HG02973 (cell line): ENCODE measurements at regions not wholly inside any gene's neighbourhood (a gene's known extent, or its start where the extent isn't known, plus 50 kb on each side); places are given as distances from the start of the nearest gene placed in this dataset.

ENCODE experiments used
- ATAC-seq: cut with Tn5 transposase; IDR thresholded peaks from one replicate; pipeline ENCODE4 v1.9.1; 2021; ENCODE audit warnings: moderate library complexity; ENCODE audit not compliant: unreplicated experiment

DNA sequence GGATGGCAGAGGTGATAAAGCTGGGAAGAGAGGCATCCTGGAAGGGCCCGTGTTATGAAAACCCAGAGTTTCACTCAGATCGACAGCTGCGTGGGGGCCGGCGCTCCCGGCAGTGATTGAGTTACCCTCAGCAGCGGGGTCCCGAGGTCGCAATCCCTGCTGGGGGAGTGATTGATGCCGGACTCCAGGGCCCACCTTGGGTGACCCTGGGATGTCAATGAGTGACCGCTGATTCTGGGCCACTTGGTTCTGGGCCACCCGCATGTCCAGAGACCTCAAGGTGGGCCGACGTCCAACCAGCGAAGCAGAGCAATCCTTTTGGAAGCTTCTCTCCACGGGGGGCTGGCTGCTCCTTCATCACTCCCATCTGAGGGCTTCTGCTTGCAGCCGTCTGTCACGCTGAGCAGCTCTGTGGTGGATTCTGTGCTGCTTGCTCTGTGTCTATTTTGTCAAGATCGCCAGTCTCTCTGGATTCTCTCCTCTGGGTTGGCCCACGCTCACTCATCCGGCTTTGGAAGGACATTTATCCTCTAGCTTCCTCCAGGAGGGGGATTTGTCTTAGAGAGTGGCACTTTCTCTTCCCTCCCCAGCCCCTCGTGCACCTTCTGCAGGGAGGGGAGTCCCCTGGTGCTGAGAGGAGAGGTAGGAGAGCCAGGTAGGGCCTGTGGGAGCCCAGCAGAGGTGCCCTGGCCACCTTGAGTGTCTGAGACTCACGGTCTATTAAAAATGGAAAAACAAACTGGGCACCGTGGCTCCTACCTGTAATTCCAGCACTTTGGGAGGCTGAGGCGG, 110.9 kb upstream of the C1orf174 start:
- no peak for ATAC-seq

DNA sequence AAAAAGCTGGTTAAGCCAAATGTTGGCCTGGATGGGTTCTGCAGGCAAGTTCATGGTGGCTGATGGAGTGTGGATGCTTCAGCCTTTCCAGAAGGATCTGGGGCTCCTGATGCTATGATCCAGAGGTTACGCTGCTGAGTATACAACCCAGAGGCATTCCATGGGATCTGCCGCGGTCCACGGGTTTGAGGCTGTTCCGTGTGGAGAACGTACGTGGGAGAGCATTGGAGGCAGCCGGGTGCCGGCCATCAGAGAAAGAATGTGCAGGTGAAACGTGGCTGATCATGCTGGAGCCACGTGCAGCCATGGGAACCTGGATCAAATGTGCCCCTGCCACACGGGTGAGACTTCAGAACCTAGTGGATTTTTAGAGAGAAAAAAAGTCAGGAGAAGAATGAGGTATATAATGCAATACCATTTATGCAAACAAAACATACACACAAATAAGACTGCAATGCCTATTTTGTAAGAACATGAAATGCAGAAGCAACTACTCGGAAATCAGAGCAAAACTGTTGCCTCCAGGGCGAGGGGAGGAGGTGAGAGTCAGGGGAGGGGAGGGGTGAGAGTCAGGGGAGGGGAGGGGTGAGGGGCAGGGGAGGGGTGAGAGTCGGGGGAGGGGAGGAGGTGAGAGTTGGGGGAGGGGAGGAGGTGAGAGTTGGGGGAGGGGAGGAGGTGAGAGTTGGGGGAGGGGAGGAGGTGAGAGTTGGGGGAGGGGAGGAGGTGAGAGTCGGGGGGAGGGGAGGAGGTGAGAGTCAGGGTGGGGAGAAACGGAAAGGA, 116.5 kb upstream of the C1orf174 start:
- no peak for ATAC-seq

DNA sequence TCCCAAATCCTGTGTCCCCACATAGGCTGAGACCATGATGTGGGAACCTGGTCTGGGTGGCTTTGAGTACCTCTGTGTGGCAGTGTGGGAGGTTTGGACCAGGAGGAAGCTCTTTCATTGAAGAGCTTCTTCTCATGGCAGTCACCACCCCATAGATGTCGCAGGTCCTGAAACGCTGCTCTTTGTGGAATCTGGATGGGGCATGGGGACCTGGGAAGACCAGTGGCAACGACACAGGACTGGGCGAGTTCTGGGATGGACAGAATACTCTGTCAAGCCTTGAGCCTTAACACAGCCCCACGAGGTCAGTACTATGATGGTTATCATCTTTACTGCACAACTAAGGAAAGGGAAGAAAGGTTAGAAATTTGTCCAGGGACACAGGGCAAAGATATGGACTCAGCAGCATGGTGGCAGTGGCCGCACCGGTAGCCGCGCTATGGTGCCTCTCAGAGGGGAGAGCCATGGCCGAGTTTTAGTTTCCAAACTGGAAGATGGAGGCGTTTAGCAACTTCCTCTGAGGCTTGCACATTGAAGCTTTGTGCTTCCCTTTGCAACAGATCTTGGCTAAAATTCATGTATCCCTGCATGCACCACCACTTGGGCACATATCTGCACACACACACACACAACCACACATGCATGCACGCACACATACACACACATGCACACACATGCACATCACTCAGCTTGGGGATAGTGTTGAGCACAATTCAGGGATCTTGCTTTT, 117.7 kb upstream of the C1orf174 start:
- no peak for ATAC-seq

DNA sequence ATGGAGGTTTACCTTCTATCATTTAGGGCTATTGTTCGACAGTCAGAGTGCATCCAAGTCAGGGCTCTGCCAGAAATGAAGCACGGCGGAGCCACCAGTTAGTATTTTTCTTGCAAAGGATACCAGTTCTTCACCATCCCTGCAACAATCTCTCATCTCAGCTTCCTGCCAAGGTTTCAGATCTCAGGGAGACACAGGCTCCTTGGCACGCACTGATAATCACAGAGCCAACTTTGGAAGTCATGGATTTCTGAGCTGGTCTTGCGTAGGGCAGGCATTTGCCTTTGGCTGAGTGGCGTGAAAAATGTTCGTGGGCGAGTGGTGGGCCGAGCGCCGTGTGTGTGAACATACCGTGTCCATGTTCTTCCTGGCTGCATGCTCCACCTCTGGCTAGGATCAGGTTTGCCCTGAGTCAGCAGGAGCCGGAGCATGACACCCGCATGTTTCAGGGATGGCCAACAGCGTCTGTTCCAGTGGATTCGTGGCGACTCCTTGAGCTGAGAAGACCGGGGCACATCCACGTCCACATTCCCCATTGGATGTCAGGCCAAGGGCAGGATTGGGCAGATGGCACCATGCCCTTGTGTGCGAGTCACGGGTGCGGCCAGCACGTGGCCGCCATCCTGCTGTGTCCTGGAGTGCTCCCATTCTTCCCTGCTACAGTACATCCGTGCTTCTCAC, 118.5 kb upstream of the C1orf174 start:
- ATAC-seq, result no peak

DNA sequence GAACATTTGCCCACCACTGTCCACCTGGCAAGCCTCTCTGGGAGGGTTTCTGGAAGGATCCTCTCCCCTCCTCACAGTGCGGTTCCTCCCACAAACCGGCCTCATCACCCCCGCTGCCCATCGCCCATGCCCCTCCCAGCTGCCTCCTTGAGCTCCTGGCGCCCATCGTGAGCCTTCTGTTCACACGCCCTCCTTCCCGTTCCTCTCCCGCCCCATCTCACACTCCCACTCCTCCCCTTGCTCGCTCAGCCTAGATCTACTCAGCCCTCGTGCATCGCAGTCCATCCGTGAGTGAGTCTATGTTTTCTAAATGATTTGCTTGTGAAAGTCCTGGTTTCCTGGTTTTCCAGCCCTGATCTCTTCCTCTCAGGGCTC, 119.1 kb upstream of the C1orf174 start:
- no peak for ATAC-seq

DNA sequence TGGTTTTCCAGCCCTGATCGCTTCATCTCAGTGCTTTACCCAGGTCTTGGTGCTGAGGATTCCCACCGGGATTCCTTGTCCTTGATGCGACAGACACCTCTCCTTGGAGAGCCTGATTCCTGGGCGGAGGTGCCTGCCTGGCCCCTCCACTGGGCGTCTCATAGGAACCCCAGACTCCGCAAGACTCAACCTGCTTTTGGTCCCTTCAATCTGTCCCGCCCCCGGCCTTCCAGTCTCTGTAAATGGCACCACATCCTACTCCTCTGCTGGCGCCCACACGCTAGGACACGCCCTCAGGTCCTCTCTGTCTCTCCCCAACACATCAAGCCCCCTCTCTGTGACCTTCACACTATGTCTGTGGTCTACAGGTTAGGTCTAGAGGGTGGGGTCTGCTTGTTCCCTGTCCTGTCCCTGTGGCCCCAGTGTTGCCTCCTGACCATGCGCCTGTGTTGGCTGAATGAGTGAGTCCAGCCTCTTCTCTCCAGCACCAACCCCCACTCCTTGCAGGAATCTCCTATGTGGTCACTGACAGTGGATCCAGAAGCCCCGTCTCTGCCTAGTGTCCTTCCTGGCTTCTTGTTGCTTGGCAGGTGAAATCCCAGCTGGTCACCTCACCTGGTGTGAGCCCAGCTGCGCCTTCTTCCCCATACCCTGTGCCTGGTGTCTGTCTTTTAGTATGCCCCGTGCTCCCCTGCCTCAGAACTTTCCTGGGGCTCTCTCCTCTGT, 119.7 kb upstream of the C1orf174 start:
- ATAC-seq, result no peak

DNA sequence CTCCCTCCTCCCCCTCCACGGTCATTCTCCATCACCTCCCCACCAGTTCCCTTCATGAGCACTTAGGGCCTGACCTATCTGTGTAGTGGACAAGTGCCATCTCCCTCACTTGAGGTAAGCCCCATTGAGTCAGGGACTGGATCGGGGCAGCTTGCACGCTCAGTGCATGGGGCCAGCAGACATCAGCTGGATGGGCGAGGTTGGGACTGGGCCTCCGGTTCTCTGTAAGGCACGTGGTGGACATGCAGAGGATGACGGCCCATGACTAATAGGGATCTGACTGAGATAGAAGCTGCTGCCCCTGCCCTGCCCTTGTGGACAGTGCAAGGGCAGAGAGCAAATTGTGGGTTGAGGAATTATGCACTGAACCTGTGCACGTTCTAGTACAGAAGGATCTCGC, 120.4 kb upstream of the C1orf174 start:
- no peak for ATAC-seq

DNA sequence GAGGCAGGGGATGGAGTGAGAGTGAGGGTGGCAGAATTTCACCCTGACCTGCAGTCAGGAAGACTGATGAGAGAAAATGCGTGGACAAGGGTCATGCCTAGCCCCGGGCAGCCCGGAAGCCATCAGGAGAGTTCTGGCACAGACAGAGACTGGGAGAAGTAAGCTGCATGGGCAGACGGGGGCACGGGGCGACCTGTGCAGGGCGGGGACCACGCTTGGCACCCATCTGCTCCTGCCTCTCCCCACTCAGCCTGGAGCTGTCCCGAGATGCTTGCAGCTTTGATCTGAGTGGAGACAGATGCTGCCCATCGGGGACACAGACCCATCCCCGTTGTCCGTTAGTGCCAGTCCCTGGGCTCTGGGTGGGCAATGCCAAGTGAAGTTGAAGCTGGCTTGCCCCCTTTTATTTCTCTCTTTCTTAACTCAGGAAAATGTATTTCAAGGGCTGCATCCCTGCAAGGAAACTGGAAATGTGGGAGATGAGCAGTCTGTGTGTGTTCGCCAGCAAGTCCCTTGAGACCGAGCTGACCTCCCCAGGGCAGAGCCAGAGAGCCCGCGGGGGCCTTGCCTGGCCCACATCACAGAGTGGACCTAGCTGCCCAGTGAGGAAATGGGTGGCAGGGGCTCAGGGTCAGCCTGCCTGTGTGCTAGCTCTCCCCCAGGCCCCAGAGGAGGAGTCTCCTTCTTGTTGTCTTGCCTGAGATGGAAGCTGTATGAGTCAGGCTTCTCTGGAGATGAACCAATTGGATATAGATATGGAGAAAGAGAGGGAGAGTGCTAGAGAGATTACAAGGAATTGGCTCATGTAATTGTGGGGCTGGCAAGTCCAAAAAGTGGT, 121.3 kb upstream of the C1orf174 start:
- no peak for ATAC-seq

DNA sequence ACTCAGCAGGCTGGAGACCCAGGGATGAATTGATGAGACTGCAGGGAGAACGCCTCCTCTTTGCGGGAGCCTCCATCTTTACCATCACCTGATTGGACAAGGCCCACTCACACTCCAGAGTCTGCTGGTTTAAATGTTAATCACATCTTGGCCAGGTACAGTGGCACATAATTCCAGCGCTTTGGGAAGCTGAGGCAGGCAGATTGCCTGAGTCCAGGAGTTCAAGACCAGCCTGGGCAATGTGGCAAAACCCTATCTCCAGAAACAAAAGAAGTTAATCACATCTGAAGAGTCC, 121.8 kb upstream of the C1orf174 start:
- ATAC-seq, result no peak

DNA sequence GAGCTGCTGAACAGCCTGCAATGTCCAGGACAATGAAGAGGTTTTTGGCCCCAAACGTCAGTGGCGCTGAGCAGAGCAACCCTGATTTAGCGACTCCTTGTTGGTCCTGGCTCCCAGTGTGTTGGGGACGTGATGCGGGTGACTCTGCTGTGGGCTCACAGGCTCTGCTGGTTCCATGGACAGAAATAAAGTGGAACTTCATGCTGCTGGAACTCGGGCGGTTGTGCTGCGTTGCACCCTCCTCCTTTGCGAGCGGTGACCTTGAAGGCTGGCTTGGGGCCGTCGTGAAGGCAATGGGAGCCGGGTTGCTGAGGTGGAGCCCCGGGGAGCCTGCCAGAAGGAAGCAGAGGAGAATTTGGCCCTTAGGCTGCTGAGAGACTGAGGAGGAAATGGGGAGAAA, 122.6 kb upstream of the C1orf174 start:
- ATAC-seq, result no peak

DNA sequence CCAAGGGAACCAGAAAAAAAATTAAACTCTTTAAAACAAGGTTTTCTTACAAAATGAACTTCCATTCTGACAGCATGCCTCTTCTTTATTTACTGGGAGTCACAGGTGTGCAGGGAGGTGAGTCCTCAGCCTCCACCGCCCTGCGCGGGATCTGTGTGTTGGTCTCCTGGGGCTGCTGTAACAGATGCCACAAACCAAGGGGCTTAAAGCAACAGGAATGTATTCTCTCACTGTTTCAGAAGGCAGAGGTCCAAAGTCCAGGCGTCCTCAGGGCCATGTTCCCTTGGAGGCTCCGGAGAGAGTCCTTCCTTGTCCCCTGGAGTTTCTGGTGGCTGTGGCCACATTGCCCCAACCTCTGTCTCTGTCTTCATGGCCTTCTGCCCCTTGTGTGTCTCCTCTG, 123.6 kb upstream of the C1orf174 start:
- no peak for ATAC-seq

DNA sequence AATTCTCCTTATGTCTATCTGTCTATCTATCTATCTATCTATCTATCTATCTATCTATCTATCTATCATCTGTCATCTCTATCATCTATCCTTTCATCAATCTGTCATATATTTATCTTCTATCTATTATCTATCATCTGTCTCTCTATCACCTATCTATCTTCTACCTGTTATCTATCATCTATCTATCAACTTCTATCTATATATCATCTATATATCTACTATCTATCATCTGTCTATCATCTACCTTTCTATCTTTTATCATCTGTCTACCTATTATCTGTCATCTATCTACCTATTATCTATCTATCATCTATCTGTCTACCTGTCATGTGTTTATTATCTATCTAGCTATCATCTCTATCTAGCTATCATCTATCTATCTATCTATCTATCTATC, 124.7 kb upstream of the C1orf174 start:
- ATAC-seq, result no peak

DNA sequence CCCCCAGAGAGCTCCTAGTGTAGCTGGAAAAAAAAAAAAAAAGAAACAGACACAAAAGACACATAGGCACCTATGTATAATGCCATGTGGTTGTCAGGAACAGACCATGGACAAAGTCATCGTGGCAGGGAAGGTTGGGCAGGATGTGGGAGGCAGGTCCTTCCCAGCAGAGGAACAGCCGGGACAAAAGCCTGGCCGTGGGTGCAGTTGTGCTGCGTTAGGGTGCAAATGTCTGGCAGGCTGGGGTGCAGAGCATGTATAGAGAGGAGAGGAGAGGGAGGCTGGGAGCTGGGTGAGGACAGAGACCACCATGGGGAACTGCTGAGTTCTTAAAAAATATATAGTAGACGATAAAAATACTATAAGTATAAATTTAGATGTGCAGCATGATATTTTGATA, 125.7 kb upstream of the C1orf174 start:
- ATAC-seq, result no peak

DNA sequence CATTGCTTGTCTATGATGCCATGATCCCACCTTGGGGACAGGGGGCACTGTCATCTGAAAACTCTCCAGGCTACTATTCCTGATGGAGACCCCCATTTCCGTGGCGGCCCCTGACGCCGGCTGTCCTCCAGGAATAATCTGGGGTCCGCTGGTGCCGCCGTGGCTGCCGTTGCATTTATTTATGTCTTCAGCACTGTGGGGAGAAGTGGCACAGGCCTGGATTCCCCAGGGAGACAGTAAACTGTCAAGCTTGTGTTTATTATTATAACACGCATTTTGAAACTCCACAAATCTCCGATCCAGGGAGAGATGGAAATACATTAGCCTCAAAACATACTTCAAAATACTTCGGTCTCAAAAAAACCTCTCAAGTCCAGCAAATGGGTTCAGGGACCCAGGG, 126.9 kb upstream of the C1orf174 start:
- ATAC-seq, result no peak

DNA sequence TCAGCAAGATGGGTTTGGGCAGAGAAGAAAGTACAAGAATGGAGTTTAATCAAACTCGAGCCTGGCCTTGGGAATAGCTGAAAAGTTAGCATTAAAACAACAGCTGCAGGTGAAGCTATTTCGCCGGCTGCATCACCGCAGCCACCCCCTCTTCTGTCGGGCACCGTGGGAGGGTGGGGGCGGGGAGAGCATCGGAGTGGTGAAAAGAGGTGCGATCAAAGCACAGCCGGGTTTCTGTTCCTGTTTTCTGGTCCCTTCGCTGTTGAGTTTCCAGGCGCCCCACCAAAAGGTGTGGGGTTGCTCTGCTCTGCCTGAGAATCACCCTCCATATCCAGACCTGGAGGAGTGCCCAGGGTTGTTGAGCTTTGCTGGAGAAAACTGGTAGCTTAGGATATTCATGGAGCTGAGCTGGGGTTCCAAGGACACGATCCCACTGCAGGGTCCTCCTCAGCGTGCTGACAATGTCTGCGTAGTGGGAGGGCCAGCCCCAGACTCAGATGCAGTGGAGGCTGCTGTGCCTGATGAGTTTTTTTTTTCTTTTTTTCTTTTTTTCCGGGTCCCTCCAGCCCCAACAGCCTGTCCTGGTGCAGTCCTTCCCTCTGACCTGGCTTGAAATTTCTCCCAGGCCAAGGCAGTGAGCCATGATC, 127.5 kb upstream of the C1orf174 start:
- ATAC-seq, result peak; percentile 40

DNA sequence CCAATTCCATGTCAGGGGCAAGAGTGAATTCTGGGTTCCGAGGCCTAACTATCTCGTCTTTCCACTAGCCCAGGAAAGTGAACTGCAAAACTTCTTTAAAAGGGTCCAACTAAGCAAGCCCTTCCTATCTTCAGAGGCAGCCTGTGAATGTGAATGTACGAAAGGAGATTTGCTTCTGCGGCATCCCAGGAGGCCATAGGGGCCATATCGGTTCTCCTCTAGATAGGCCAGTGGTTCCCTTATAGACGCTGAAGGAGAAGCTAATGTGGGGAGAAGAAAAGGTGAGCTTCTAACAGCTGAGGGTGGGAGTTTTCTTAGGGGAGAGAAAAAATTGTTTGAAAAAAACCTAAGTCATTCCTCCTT, 128.0 kb upstream of the C1orf174 start:
- no peak for ATAC-seq

DNA sequence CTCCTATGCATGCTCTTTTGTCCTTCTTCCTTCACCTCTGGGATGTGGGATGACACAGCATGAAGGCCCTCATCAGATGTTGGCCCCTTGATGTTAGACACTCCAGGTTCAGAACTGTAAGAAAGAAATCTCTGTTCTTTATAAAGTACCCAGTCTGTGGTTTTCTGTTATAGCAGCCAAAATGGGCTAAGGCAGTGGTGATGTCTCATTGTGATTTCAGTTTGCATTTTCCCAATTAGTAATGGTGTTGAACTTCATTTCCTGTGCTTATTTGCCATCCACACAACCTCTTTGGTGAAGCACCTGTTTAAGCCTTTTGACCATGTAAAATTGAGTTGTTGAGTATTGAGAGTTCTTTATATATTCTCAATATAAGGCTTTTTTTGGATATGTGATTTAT, 129.3 kb upstream of the C1orf174 start:
- ATAC-seq, result no peak

DNA sequence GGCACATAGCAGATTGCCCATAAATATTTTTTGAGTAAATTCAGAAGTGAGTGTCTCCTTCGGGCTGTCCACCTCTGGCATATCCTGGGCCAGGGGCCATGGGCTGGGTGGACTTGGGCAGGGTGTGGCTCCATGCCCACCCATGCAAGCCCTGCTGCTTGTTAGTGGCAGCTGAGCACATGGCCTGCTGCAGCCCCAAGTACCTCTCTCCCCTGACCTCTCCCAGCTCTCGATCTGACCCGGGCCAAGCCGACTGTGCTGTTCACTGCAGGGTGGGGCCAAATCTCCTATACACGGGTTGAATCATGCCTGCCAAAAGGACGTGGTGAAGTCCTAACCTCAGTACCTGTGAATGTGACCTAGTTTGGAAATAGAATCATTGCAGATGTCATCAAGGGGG, 132.5 kb upstream of the C1orf174 start:
- no peak for ATAC-seq

DNA sequence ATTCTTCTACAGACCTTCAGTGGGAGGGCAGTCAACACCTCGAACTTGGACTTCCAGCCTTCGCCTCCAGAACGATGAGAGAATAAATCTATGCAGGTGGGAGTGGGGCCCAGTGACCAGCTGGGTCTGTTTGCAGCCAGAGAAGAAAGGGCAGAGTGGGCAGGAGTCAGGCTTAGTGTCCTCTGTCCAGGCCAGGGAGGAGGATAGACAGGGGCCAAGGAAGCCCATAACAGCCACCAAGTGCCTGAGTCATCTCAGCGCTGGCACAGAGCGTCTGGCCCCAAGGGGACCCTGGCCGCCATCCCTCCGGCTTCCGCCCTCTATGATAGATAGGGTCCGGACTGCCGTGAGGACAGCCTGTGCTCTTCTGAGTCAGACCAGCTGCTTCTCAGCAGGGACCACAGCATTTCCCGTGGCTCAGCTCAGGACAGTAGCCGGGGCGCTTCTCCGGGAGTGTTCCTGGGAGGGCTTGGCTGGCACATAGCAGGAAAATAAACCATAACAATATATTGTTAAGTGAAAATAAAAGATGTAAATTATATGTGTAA, 133.1 kb upstream of the C1orf174 start:
- no peak for ATAC-seq
